Fibroblast of lung (primary cell): ENCODE measurements at regions not wholly inside any gene's neighbourhood (a gene's known extent, or its start where the extent isn't known, plus 50 kb on each side); places are given as distances from the start of the nearest gene placed in this dataset.
A peak's percentile ranks its signal among the peaks of the same experiment; 100 is the strongest.

Experiments used
- DNase-seq, 2 donors: peaks; one replicate each; pipeline versions ENCODE4 v3.0.0 to v3.0.0-alpha.2; 2010; ENCODE audit warnings: low read depth in 2 of 2
- H2AFZ ChIP-seq: 2 replicates; pipeline ENCODE4 v1.5.1; 2012; ENCODE audit warnings: low read length, control low read depth, inconsistent platforms
- H3K27ac ChIP-seq: 2 replicates; pipeline ENCODE4 v1.5.1; 2011; ENCODE audit warnings: low read length, control low read depth; ENCODE audit not compliant: insufficient read depth
- H3K27me3 ChIP-seq: 2 replicates; pipeline ENCODE4 v1.5.1; 2011; ENCODE audit warnings: mild to moderate bottlenecking, low read length; ENCODE audit not compliant: control insufficient read depth, insufficient read depth
- H3K36me3 ChIP-seq: 2 replicates; pipeline ENCODE4 v1.5.1; 2011; ENCODE audit warnings: low read length; ENCODE audit not compliant: control insufficient read depth, insufficient read depth
- H3K4me1 ChIP-seq: 2 replicates; pipeline ENCODE4 v1.5.1; 2011; ENCODE audit warnings: low read length; ENCODE audit not compliant: control insufficient read depth, insufficient read depth; ENCODE audit errors: extremely low read depth
- H3K4me2 ChIP-seq: 2 replicates; pipeline ENCODE4 v1.5.1; 2011; ENCODE audit warnings: low read length, control low read depth; ENCODE audit not compliant: insufficient read depth; ENCODE audit errors: extremely low read depth
- H3K4me3 ChIP-seq, 4 experiments: fragments of 200-600 bp in 1 of 4; sonication (generic) in 1 of 4; replicated peaks in 1 of 4; 2 replicates each; pipeline ENCODE4 v1.5.1; 2011 to 2016; ENCODE audit warnings: low read length in 4 of 4, low read depth in 3 of 4, mild to moderate bottlenecking in 3 of 4, control low read depth in 2 of 4, inconsistent platforms in 1 of 4, mixed read lengths in 1 of 4; ENCODE audit not compliant: insufficient read depth in 1 of 4; ENCODE audit errors: control extremely low read depth in 1 of 4
- H3K79me2 ChIP-seq: 2 replicates; pipeline ENCODE4 v1.5.1; 2012; ENCODE audit warnings: mild to moderate bottlenecking, low read length, inconsistent platforms; ENCODE audit not compliant: control insufficient read depth, insufficient read depth
- H3K9ac ChIP-seq: 2 replicates; pipeline ENCODE4 v1.5.1; 2011; ENCODE audit warnings: mild to moderate bottlenecking, low read length, control low read depth; ENCODE audit not compliant: insufficient read depth
- H3K9me3 ChIP-seq: 2 replicates; pipeline ENCODE4 v1.5.1; 2012; ENCODE audit warnings: low read depth, low read length; ENCODE audit not compliant: control insufficient read depth, insufficient read depth
- H4K20me1 ChIP-seq: 2 replicates; pipeline ENCODE4 v1.5.1; 2011; ENCODE audit warnings: low read length; ENCODE audit not compliant: control insufficient read depth, insufficient read depth; ENCODE audit errors: extremely low read depth
- EZH2 ChIP-seq: IDR thresholded peaks from 2 replicates; pipeline ENCODE4 v1.5.1; 2012; ENCODE audit warnings: low read length, control low read depth, mild to moderate bottlenecking; ENCODE audit errors: missing control alignments
- TF ChIP-seq, protein P1 (sequence below), 2 donors: IDR thresholded peaks in 1 of 2; conservative IDR thresholded peaks in 1 of 2; 1 replicate in 1 of 2; 2 replicates in 1 of 2; pipeline ENCODE4 v1.5.1; 2011 to 2012; ENCODE audit warnings: low read length in 2 of 2, control low read depth in 1 of 2, inconsistent platforms in 1 of 2, low read depth in 1 of 2, mild to moderate bottlenecking in 1 of 2

DNA sequence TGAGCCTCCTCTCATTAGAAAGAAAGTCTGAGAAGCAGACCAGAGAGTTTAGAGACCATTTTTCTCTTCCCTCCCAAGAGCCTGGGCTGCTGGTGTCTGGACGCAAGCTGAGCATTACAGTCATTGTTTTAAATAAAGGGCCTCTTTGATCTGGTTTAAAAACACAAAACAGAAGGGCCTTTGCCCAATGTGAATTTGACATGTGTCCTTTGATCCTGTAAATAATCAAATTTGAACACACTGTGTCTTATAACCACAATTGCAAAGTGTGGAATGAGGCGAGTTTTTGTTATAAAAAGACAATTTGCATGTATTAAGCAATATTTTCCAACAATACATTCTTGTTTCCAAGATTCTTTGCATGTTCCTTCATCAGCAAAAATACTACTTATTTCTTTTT, 158.5 kb downstream of the C7orf25 start:
- Histone ChIP-seq H3K4me1 (no peaks in the 10 kb centered on the region), H3K27me3 (no peaks in the 10 kb centered on the region)

DNA sequence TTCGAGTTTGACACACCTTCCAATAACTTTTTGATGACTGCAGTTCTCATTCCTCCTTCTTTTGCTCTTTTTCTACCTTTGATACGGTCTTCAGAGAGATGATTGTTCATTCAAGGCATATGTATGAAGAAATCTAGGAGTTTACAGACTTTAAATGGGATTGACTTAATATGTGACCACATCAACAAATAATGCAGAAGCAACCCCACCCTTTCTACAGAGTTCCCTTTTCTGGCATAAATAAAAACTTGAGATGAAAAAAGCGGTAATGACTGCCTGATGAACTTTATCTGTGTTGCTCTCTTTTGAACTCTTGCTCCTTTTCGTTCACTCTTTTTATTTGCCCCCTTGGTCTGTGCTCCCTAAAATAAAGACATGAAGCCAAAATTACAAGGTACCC, 161.7 kb downstream of the C7orf25 start:
- H3K9ac ChIP-seq: no peak overlapping the region
- H3K27ac ChIP-seq: no peak overlapping the region
- TF ChIP-seq, protein P1, sequence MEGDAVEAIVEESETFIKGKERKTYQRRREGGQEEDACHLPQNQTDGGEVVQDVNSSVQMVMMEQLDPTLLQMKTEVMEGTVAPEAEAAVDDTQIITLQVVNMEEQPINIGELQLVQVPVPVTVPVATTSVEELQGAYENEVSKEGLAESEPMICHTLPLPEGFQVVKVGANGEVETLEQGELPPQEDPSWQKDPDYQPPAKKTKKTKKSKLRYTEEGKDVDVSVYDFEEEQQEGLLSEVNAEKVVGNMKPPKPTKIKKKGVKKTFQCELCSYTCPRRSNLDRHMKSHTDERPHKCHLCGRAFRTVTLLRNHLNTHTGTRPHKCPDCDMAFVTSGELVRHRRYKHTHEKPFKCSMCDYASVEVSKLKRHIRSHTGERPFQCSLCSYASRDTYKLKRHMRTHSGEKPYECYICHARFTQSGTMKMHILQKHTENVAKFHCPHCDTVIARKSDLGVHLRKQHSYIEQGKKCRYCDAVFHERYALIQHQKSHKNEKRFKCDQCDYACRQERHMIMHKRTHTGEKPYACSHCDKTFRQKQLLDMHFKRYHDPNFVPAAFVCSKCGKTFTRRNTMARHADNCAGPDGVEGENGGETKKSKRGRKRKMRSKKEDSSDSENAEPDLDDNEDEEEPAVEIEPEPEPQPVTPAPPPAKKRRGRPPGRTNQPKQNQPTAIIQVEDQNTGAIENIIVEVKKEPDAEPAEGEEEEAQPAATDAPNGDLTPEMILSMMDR (conservative IDR thresholded peaks at IDR 0.05 in 1 of 2, IDR thresholded peaks at IDR 0.05 in 1 of 2; ENCODE audit: low read depth in 1 of 2, low read length in 2 of 2): no peak
- no peak for TF ChIP-seq EZH2
- H3K79me2 ChIP-seq: no peaks in the 10 kb centered on the region
- no peak overlapping the region for H3K4me3 ChIP-seq
- H3K9me3 ChIP-seq: no peaks in the 10 kb centered on the region
- DNase-seq: no peak
- no peaks in the 10 kb centered on the region for H3K27me3 ChIP-seq
- H3K4me2 ChIP-seq: no peak overlapping the region
- no peaks in the 10 kb centered on the region for H3K4me1 ChIP-seq
- H3K36me3 ChIP-seq: no peaks in the 10 kb centered on the region
- H2AFZ ChIP-seq: no peak overlapping the region
- H4K20me1 ChIP-seq: no peaks in the 10 kb centered on the region

More for the DNA sequence above, 158.5 kb downstream of the C7orf25 start:
- TF ChIP-seq, protein P1 (conservative IDR thresholded peaks at IDR 0.05 in 1 of 2, IDR thresholded peaks at IDR 0.05 in 1 of 2; ENCODE audit: low read depth in 1 of 2, low read length in 2 of 2): no peak
- TF ChIP-seq EZH2: no peak
- DNase-seq: no peak
- Histone ChIP-seq H3K27ac (no peak overlapping the region), H3K9me3 (no peaks in the 10 kb centered on the region), H3K4me2 (no peak overlapping the region), H3K9ac (no peak overlapping the region), H3K79me2 (no peaks in the 10 kb centered on the region), H3K4me3 (no peak overlapping the region), H4K20me1 (no peaks in the 10 kb centered on the region), H3K36me3 (no peaks in the 10 kb centered on the region), H2AFZ (no peak overlapping the region)

DNA sequence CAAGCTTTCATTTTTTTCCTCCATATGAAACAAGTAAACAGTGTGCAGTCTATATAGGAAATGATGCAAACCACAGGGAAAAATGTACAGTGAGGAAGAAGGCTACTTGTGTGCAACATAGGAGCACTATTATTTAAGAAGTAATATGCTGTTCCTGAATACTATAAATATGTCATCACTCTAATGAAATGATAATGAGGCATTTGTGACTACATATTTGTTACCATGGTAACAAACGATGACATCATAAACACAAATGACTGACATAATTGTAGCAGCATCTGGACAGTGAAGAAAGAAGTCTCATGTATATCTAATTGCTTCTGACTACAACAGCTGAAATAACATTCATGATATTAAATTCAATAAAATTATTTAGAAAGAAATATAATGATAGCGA, 164.8 kb downstream of the C7orf25 start:
- TF ChIP-seq, protein P1 (conservative IDR thresholded peaks at IDR 0.05 in 1 of 2, IDR thresholded peaks at IDR 0.05 in 1 of 2; ENCODE audit: low read depth in 1 of 2, low read length in 2 of 2): no peak
- TF ChIP-seq EZH2: no peak
- Histone ChIP-seq H3K36me3 (no peaks in the 10 kb centered on the region), H3K4me3 (no peak overlapping the region), H3K27ac (no peak overlapping the region), H3K4me2 (no peak overlapping the region), H3K9me3 (no peaks in the 10 kb centered on the region), H3K27me3 (no peaks in the 10 kb centered on the region), H4K20me1 (no peaks in the 10 kb centered on the region), H3K9ac (no peak overlapping the region), H3K4me1 (no peaks in the 10 kb centered on the region), H2AFZ (no peak overlapping the region), H3K79me2 (no peaks in the 10 kb centered on the region)
- peak in 1 of 2 donors; percentile 32 for DNase-seq
